Karpas-422 (cell line): ENCODE measurements at regions not wholly inside any gene's neighbourhood (a gene's known extent, or its start where the extent isn't known, plus 50 kb on each side); places are given as distances from the start of the nearest gene placed in this dataset.

Source experiments
- DNase-seq: peaks from one replicate; pipeline ENCODE4 v3.0.0-alpha.2; 2015
- H2AFZ ChIP-seq: fragments of 200-600 bp; sonication (generic); 2 replicates; pipeline ENCODE4 v1.6.1; 2014; ENCODE audit warnings: antibody characterized with exemption, low read length, mixed read lengths
- H3K27ac ChIP-seq: fragments of 200-600 bp; sonication (generic); 2 replicates; pipeline ENCODE4 v1.5.1; 2014; ENCODE audit warnings: mild to moderate bottlenecking, low read length, moderate library complexity
- H3K27me3 ChIP-seq: fragments of 200-600 bp; sonication (generic); 2 replicates; pipeline ENCODE4 v1.6.1; 2014; ENCODE audit warnings: low read length, mixed read lengths
- H3K36me3 ChIP-seq: fragments of 200-600 bp; sonication (generic); 2 replicates; pipeline ENCODE4 v1.6.1; 2014; ENCODE audit warnings: low read length, mixed read lengths; ENCODE audit not compliant: insufficient read depth
- H3K4me1 ChIP-seq: fragments of 200-600 bp; sonication (generic); 2 replicates; pipeline ENCODE4 v1.6.1; 2014; ENCODE audit warnings: mild to moderate bottlenecking, low read length, mixed read lengths
- H3K4me2 ChIP-seq: fragments of 200-600 bp; sonication (generic); 2 replicates; pipeline ENCODE4 v1.6.1; 2014; ENCODE audit warnings: low read length, low read depth, mild to moderate bottlenecking; ENCODE audit not compliant: poor library complexity, severe bottlenecking
- H3K4me3 ChIP-seq: fragments of 200-600 bp; sonication (generic); 2 replicates; pipeline ENCODE4 v1.5.1; 2014; ENCODE audit warnings: mild to moderate bottlenecking, antibody characterized with exemption, low read length, mixed read lengths
- H3K79me2 ChIP-seq: fragments of 200-600 bp; sonication (generic); 2 replicates; pipeline ENCODE4 v1.6.1; 2014; ENCODE audit warnings: mild to moderate bottlenecking, low read length, mixed read lengths
- H3K9ac ChIP-seq: fragments of 200-600 bp; sonication (generic); 2 replicates; pipeline ENCODE4 v1.6.0; 2014; ENCODE audit warnings: low read length
- H3K9me2 ChIP-seq: fragments of 200-600 bp; sonication (generic), shearing (Covaris generic); replicated peaks from 2 replicates; pipeline ENCODE4 v1.6.0; 2014; ENCODE audit warnings: mild to moderate bottlenecking, low read length, moderate library complexity; ENCODE audit not compliant: insufficient read depth
- H3K9me3 ChIP-seq: fragments of 300-700, 200-600 bp; sonication (generic); 2 replicates; pipeline ENCODE4 v1.6.1; 2014; ENCODE audit warnings: low read length, mixed read lengths
- H4K20me1 ChIP-seq: fragments of 200-600 bp; sonication (generic); 2 replicates; pipeline ENCODE4 v1.6.1; 2014; ENCODE audit warnings: mild to moderate bottlenecking, antibody characterized with exemption, low read length, low read depth; ENCODE audit not compliant: insufficient read depth

GRCh38 chr7:81014908-81015307 lies 96.1 kb upstream of the SEMA3C start:
- no peak for DNase-seq
- peaks cover 14% of the 10 kb centered on the region; the same call in 1 of the 2 replicates for H3K9me3 ChIP-seq
- H3K4me2 ChIP-seq = no peak overlapping the region
- no peak overlapping the region for H3K27ac ChIP-seq
- no peaks in the 10 kb centered on the region for H3K27me3 ChIP-seq
- H3K4me3 ChIP-seq = no peak overlapping the region
- H4K20me1 ChIP-seq = no peaks in the 10 kb centered on the region
- H3K79me2 ChIP-seq = no peaks in the 10 kb centered on the region
- no peaks in the 10 kb centered on the region for H3K4me1 ChIP-seq
- no peak overlapping the region for H2AFZ ChIP-seq
- H3K9ac ChIP-seq = no peak overlapping the region
- no peaks in the 10 kb centered on the region for H3K36me3 ChIP-seq
- no peaks in the 10 kb centered on the region for H3K9me2 ChIP-seq

- H3K9ac ChIP-seq = no peak overlapping the region
- H3K9me2 ChIP-seq = no peaks in the 10 kb centered on the region
- peaks cover 14% of the 10 kb centered on the region; the same call in 1 of the 2 replicates for H3K9me3 ChIP-seq
- H4K20me1 ChIP-seq = no peaks in the 10 kb centered on the region
- no peak overlapping the region for H3K4me2 ChIP-seq
- H2AFZ ChIP-seq = no peak overlapping the region
- H3K27ac ChIP-seq = no peak overlapping the region
- no peak overlapping the region for H3K4me3 ChIP-seq
- H3K4me1 ChIP-seq = no peaks in the 10 kb centered on the region
- no peaks in the 10 kb centered on the region for H3K36me3 ChIP-seq
- no peaks in the 10 kb centered on the region for H3K79me2 ChIP-seq
- no peaks in the 10 kb centered on the region for H3K27me3 ChIP-seq
- DNase-seq = no peak
These were observed 95.4 kb upstream of the SEMA3C start for GRCh38 chr7:81014266-81014665.

GRCh38 chr7:81013083-81013817 lies 94.4 kb upstream of the SEMA3C start:
- Histone ChIP-seq H2AFZ (no peak overlapping the region), H3K4me2 (no peak overlapping the region), H3K79me2 (no peaks in the 10 kb centered on the region), H3K9me3 (peaks cover 14% of the 10 kb centered on the region), H4K20me1 (no peaks in the 10 kb centered on the region), H3K9me2 (no peaks in the 10 kb centered on the region), H3K27ac (no peak overlapping the region), H3K36me3 (no peaks in the 10 kb centered on the region), H3K27me3 (no peaks in the 10 kb centered on the region), H3K9ac (no peak overlapping the region), H3K4me3 (no peak overlapping the region), H3K4me1 (no peaks in the 10 kb centered on the region)
- DNase-seq = no peak

- H3K9me2 ChIP-seq = no peaks in the 10 kb centered on the region
- H3K27ac ChIP-seq = no peak overlapping the region
- no peaks in the 10 kb centered on the region for H3K36me3 ChIP-seq
These were observed 90.0 kb upstream of the SEMA3C start for GRCh38 chr7:81008901-81009300.

GRCh38 chr7:81007051-81007450 lies 88.2 kb upstream of the SEMA3C start:
- Histone ChIP-seq H3K4me1 (no peaks in the 10 kb centered on the region), H3K4me2 (no peak overlapping the region), H3K4me3 (no peak overlapping the region), H3K9me2 (no peaks in the 10 kb centered on the region), H3K27ac (no peak overlapping the region), H4K20me1 (no peaks in the 10 kb centered on the region), H3K79me2 (no peaks in the 10 kb centered on the region), H2AFZ (no peak overlapping the region), H3K9me3 (peaks cover 5% of the 10 kb centered on the region), H3K9ac (no peak overlapping the region), H3K36me3 (no peaks in the 10 kb centered on the region), H3K27me3 (no peaks in the 10 kb centered on the region)
- DNase-seq = no peak

More at GRCh38 chr7:81008901-81009300, 90.0 kb upstream of the SEMA3C start:
- Histone ChIP-seq H3K4me2 (no peak overlapping the region), H3K9ac (no peak overlapping the region), H3K9me3 (peaks cover 12% of the 10 kb centered on the region), H3K4me1 (no peaks in the 10 kb centered on the region), H2AFZ (no peak overlapping the region), H3K79me2 (no peaks in the 10 kb centered on the region), H4K20me1 (no peaks in the 10 kb centered on the region), H3K27me3 (no peaks in the 10 kb centered on the region), H3K4me3 (no peak overlapping the region)
- no peak for DNase-seq

- Histone ChIP-seq H3K4me2 (no peak overlapping the region), H3K9ac (no peak overlapping the region), H3K36me3 (no peaks in the 10 kb centered on the region), H3K9me2 (no peaks in the 10 kb centered on the region), H3K27me3 (no peaks in the 10 kb centered on the region), H3K4me3 (no peak overlapping the region), H3K79me2 (no peaks in the 10 kb centered on the region), H3K27ac (no peak overlapping the region), H4K20me1 (no peaks in the 10 kb centered on the region), H3K4me1 (no peaks in the 10 kb centered on the region), H2AFZ (no peak overlapping the region), H3K9me3 (peaks cover 5% of the 10 kb centered on the region)
- no peak for DNase-seq
These were observed 86.4 kb upstream of the SEMA3C start for GRCh38 chr7:81005254-81005653.

GRCh38 chr7:81004098-81004497 lies 85.2 kb upstream of the SEMA3C start:
- Histone ChIP-seq H3K36me3 (no peaks in the 10 kb centered on the region), H3K4me1 (no peaks in the 10 kb centered on the region), H3K4me3 (no peak overlapping the region), H3K9me3 (peaks cover 8% of the 10 kb centered on the region), H3K79me2 (no peaks in the 10 kb centered on the region), H3K27me3 (no peaks in the 10 kb centered on the region), H2AFZ (no peak overlapping the region), H3K9ac (no peak overlapping the region), H3K27ac (no peak overlapping the region), H3K4me2 (no peak overlapping the region), H3K9me2 (no peaks in the 10 kb centered on the region), H4K20me1 (no peaks in the 10 kb centered on the region)
- no peak for DNase-seq

- Histone ChIP-seq H3K4me1 (no peaks in the 10 kb centered on the region), H2AFZ (no peak overlapping the region), H3K9me2 (no peaks in the 10 kb centered on the region), H3K79me2 (no peaks in the 10 kb centered on the region), H3K4me2 (no peak overlapping the region), H3K36me3 (no peaks in the 10 kb centered on the region), H3K9ac (no peak overlapping the region), H3K9me3 (peaks cover 11% of the 10 kb centered on the region), H3K27ac (no peak overlapping the region), H4K20me1 (no peaks in the 10 kb centered on the region), H3K27me3 (no peaks in the 10 kb centered on the region), H3K4me3 (no peak overlapping the region)
- no peak for DNase-seq
These were observed 84.5 kb upstream of the SEMA3C start for GRCh38 chr7:81003326-81003725.
